ENCODE measurements at regions not wholly inside any gene's neighbourhood (a gene's known extent, or its start where the extent isn't known, plus 50 kb on each side); places are given as distances from the start of the nearest gene placed in this dataset.

DNA sequence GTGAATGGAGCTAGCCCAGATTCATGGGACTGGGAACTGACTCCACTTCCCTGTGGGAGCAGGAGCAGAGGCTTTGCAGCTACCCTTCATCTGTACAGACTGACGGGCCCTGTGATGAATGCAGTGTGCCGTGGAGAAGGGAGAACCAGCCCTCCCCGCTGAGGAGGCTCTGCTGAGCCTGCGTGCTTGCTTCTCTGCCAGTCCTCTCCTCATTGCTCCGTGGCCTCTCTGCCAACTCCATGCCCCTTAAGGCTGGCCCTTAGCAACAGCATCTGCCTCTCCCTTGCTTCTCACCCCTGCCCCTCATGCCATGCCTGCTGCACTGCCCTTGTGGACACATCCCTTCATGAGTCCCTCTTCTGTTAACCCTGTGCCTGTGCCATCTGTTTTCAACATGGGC is 53.6 kb downstream of the GADD45G start:
- Histone ChIP-seq H3K4me3 (ENCODE audit: low read length) (no peak overlapping the region), H3K36me3 (replicated peaks; ENCODE audit: insufficient read depth, low read length) (no peaks in the 10 kb centered on the region), H3K9ac (ENCODE audit: low read length) (no peak overlapping the region), H3F3A (ENCODE audit: insufficient read depth, low read length) (no peaks in the 10 kb centered on the region), H3K27me3 (replicated peaks; ENCODE audit: insufficient read depth, low read length) (no peaks in the 10 kb centered on the region), H3K79me2 (ENCODE audit: low read length) (no peaks in the 10 kb centered on the region), H3K27ac (ENCODE audit: low read length) (no peak overlapping the region), H2AFZ (ENCODE audit: low read length) (no peak overlapping the region), H3K9me3 (replicated peaks; ENCODE audit: insufficient read depth, low read length) (no peaks in the 10 kb centered on the region), H3K4me2 (ENCODE audit: low read depth, low read length) (no peak overlapping the region), H3K4me1 (ENCODE audit: low read length) (no peaks in the 10 kb centered on the region), H4K20me1 (ENCODE audit: insufficient read depth, low read length) (no peaks in the 10 kb centered on the region), H3K9me2 (replicated peaks; ENCODE audit: insufficient read depth, low read length) (no peaks in the 10 kb centered on the region)
- TF ChIP-seq EZH2 (optimal IDR thresholded peaks at IDR 0.05; ENCODE audit: low read depth, low read length) (no peak), EZH2phosphoT487 (IDR thresholded peaks at IDR 0.05; ENCODE audit: low read length) (no peak)
- TF ChIP-seq, protein P1, sequence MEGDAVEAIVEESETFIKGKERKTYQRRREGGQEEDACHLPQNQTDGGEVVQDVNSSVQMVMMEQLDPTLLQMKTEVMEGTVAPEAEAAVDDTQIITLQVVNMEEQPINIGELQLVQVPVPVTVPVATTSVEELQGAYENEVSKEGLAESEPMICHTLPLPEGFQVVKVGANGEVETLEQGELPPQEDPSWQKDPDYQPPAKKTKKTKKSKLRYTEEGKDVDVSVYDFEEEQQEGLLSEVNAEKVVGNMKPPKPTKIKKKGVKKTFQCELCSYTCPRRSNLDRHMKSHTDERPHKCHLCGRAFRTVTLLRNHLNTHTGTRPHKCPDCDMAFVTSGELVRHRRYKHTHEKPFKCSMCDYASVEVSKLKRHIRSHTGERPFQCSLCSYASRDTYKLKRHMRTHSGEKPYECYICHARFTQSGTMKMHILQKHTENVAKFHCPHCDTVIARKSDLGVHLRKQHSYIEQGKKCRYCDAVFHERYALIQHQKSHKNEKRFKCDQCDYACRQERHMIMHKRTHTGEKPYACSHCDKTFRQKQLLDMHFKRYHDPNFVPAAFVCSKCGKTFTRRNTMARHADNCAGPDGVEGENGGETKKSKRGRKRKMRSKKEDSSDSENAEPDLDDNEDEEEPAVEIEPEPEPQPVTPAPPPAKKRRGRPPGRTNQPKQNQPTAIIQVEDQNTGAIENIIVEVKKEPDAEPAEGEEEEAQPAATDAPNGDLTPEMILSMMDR (IDR thresholded peaks at IDR 0.05; ENCODE audit: low read length), result no peak
- no peak for DNase-seq

DNA sequence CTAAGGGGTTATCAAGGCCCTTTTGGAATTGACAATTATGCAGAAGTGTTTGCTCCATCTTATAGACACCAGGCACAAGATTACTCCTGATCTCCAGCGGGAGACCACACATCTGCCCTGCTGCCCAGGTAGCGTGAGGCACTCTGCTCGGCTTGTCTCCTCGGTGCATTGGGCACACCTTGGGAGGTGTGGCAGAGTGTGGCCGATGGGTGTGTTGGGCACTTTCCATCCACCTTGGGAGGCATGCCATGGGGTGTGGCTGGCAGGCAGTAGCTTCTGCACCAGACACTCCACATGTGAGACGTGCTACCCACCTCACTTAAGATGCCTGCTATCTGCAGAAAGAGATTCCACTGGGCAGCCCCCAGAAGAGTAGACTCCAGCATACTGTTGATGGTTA is 54.1 kb downstream of the GADD45G start:
- Histone ChIP-seq H3K9me3 (replicated peaks; ENCODE audit: insufficient read depth, low read length) (no peaks in the 10 kb centered on the region), H3K4me2 (ENCODE audit: low read depth, low read length) (no peak overlapping the region), H3K79me2 (ENCODE audit: low read length) (no peaks in the 10 kb centered on the region), H3K4me3 (ENCODE audit: low read length) (no peak overlapping the region), H3K9ac (ENCODE audit: low read length) (no peak overlapping the region), H3K27ac (ENCODE audit: low read length) (no peak overlapping the region), H3F3A (ENCODE audit: insufficient read depth, low read length) (no peaks in the 10 kb centered on the region), H2AFZ (ENCODE audit: low read length) (no peak overlapping the region), H3K9me2 (replicated peaks; ENCODE audit: insufficient read depth, low read length) (no peaks in the 10 kb centered on the region), H3K4me1 (ENCODE audit: low read length) (no peaks in the 10 kb centered on the region), H3K36me3 (replicated peaks; ENCODE audit: insufficient read depth, low read length) (no peaks in the 10 kb centered on the region), H4K20me1 (ENCODE audit: insufficient read depth, low read length) (no peaks in the 10 kb centered on the region), H3K27me3 (replicated peaks; ENCODE audit: insufficient read depth, low read length) (no peaks in the 10 kb centered on the region)
- no peak for DNase-seq
- no peak for TF ChIP-seq EZH2phosphoT487 (IDR thresholded peaks at IDR 0.05; ENCODE audit: low read length)
- no peak for TF ChIP-seq EZH2 (optimal IDR thresholded peaks at IDR 0.05; ENCODE audit: low read depth, low read length)
- TF ChIP-seq, protein P1 (IDR thresholded peaks at IDR 0.05; ENCODE audit: low read length), result no peak

DNA sequence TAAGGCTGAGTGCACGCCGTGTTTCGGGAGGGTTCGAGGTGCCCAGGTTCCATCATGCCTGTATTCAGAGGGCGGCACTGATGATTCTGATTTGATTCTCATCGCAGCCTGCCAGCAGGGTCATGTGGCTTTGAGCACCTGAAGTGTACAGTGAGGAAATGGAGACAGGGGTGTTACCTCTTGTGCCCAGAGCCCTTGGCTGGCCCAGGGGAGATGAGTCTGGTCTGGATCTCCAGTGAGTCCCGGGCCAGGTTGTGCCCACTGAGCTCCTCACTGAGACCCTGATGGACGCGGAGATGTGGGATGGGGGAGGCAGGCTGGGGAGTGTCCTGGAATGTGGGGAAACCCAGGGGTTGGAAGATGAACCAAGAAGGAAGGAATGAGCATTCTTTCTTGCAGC is 54.7 kb downstream of the GADD45G start:
- no peak for DNase-seq
- no peaks in the 10 kb centered on the region for H3K27me3 ChIP-seq (replicated peaks; ENCODE audit: insufficient read depth, low read length)
- no peak overlapping the region for H3K4me2 ChIP-seq (ENCODE audit: low read depth, low read length)

More for the DNA sequence above, 54.7 kb downstream of the GADD45G start:
- Histone ChIP-seq H3K27ac (ENCODE audit: low read length) (no peak overlapping the region), H3K9ac (ENCODE audit: low read length) (no peak overlapping the region), H3K36me3 (replicated peaks; ENCODE audit: insufficient read depth, low read length) (no peaks in the 10 kb centered on the region), H4K20me1 (ENCODE audit: insufficient read depth, low read length) (no peaks in the 10 kb centered on the region), H3K9me2 (replicated peaks; ENCODE audit: insufficient read depth, low read length) (no peaks in the 10 kb centered on the region), H3K4me1 (ENCODE audit: low read length) (no peaks in the 10 kb centered on the region), H3F3A (ENCODE audit: insufficient read depth, low read length) (no peaks in the 10 kb centered on the region), H2AFZ (ENCODE audit: low read length) (no peak overlapping the region), H3K79me2 (ENCODE audit: low read length) (no peaks in the 10 kb centered on the region), H3K4me3 (ENCODE audit: low read length) (no peak overlapping the region), H3K9me3 (replicated peaks; ENCODE audit: insufficient read depth, low read length) (no peaks in the 10 kb centered on the region)
- no peak for TF ChIP-seq EZH2phosphoT487 (IDR thresholded peaks at IDR 0.05; ENCODE audit: low read length)
- TF ChIP-seq EZH2 (optimal IDR thresholded peaks at IDR 0.05; ENCODE audit: low read depth, low read length), result no peak
- TF ChIP-seq, protein P1 (IDR thresholded peaks at IDR 0.05; ENCODE audit: low read length), result no peak
